D341Med (cell line): ENCODE measurements at regions not wholly inside any gene's neighbourhood (a gene's known extent, or its start where the extent isn't known, plus 50 kb on each side); places are given as distances from the start of the nearest gene placed in this dataset.
A peak's percentile ranks its signal among the peaks of the same experiment; 100 is the strongest.

Source experiments
- DNase-seq: peaks from one replicate; pipeline ENCODE4 v3.0.0; 2012; ENCODE audit warnings: low spot score

- DNase-seq, result no peak
Observed at GRCh38 chr5:99133921-99134320, 205.1 kb upstream of the CHD1 start.

GRCh38 chr5:99129768-99130501 is 201.1 kb upstream of the CHD1 start:
- DNase-seq, result no peak

GRCh38 chr5:99122976-99123375 is 194.2 kb upstream of the CHD1 start:
- DNase-seq, result no peak

GRCh38 chr5:99119326-99119725 is 190.5 kb upstream of the CHD1 start:
- DNase-seq, result no peak

- no peak for DNase-seq
Observed at GRCh38 chr5:99116526-99116925, 187.7 kb upstream of the CHD1 start.

GRCh38 chr5:99109894-99110293 is 181.1 kb upstream of the CHD1 start:
- DNase-seq, result no peak

GRCh38 chr5:99105216-99105615 is 176.4 kb upstream of the CHD1 start:
- no peak for DNase-seq

- peak; percentile 35 for DNase-seq
Observed at GRCh38 chr5:99104538-99105132, 175.8 kb upstream of the CHD1 start.

GRCh38 chr5:99102073-99102697 is 173.4 kb upstream of the CHD1 start:
- no peak for DNase-seq

- DNase-seq, result no peak
Observed at GRCh38 chr5:99099691-99100090, 170.9 kb upstream of the CHD1 start.

GRCh38 chr5:99089822-99090549 is 161.2 kb upstream of the CHD1 start:
- DNase-seq, result no peak

GRCh38 chr5:99088309-99088708 is 159.5 kb upstream of the CHD1 start:
- no peak for DNase-seq

GRCh38 chr5:99083197-99083596 is 154.4 kb upstream of the CHD1 start:
- no peak for DNase-seq

GRCh38 chr5:99081711-99082110 is 152.9 kb upstream of the CHD1 start:
- no peak for DNase-seq

GRCh38 chr5:99076723-99077640 is 148.2 kb upstream of the CHD1 start:
- no peak for DNase-seq

- no peak for DNase-seq
Observed at GRCh38 chr5:99072846-99073245, 144.0 kb upstream of the CHD1 start.

- no peak for DNase-seq
Observed at GRCh38 chr5:99070822-99071221, 142.0 kb upstream of the CHD1 start.

- no peak for DNase-seq
Observed at GRCh38 chr5:99070362-99070761, 141.6 kb upstream of the CHD1 start.

GRCh38 chr5:99068944-99069650 is 140.3 kb upstream of the CHD1 start:
- DNase-seq, result no peak

- no peak for DNase-seq
Observed at GRCh38 chr5:99063737-99064136, 134.9 kb upstream of the CHD1 start.

GRCh38 chr5:99061711-99062110 is 132.9 kb upstream of the CHD1 start:
- DNase-seq, result no peak
